ENCODE measurements at regions not wholly inside any gene's neighbourhood (a gene's known extent, or its start where the extent isn't known, plus 50 kb on each side); places are given as distances from the start of the nearest gene placed in this dataset.
"Not testable (repeated sequence)": the region's sequence is repeated elsewhere in the genome, so short reads cannot be mapped to it uniquely, and the experiment has no call there.

DNA sequence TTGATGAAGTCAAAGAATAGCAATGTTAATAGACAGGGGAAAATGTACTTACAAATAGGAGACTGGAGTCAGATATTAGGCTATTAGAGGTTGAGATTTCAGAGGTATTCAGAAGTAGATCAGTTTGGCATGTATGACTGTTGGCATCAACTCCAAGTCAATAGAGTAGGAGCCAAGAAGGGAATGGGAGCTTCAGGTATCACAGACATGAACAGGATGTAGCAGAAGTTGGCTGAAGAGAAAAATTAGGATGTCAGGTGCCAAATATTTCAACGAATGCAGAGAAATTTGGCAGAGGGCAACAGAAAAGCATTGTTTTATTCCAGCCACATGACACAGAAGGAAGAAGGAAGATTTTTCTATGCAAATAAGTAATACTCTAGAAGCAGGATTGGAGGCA is 69.7 kb downstream of the GLYATL1 start:
- no peak for DNase-seq

DNA sequence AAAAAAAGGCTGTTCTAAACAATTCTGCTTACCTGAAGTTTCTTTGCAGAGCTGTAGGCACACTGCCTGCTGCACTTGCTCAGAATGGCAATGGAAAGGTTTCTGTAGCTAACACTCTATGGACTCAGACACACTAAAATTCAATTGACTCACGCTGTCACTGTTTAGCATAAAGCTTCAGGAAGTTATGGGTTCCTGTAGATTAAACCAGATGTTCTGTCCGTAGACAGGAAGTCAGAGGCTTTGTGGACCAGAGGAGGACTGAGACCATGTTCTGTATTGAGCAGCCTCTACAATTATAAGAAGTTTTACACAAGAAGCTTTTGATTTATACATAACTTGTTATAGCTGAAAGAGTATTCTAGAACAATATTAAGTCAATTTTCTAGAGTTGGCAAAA is 70.4 kb downstream of the GLYATL1 start:
- peak; percentile 84 for DNase-seq

- DNase-seq: no peak
These were observed 71.4 kb downstream of the GLYATL1 start for GRCh38 chr11:59010708-59011107.

DNA sequence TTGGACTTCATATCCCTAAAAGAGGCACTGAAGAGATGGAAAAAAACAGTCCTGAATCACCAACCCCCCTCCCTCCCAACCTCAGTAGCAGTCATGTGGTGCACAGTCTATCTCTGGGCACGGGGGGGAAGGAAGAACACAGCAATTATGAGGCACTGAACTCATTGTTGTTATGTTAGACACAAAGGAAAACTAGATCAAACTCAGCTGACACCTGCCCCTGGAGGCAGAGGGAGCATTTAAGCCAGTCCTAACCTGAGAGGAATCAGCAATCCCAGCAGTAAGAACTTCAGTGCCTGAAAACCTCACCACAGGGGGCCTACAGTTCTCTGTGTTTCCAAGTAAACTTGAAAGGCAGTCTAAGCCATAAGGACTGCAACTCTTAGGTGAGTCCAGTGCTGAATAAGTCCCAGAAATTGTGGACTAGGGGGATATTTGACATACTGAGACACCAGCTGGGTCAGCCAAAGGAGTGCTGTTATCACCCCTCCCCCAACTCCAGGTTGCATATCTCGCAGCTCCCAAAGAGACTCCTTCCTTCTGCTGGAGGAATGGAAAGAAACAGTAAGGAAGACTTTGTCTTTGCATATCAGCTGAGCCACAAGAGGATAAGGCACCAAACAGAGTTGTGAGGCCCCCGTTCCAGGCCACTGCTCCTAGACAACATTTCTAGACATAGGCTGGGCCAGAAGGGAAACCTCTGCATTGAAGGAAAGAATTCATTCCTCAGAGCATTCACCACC is 72.5 kb downstream of the GLYATL1 start:
- DNase-seq: no peak

GRCh38 chr11:59012398-59013265 is 73.3 kb downstream of the GLYATL1 start:
- no peak for DNase-seq

DNA sequence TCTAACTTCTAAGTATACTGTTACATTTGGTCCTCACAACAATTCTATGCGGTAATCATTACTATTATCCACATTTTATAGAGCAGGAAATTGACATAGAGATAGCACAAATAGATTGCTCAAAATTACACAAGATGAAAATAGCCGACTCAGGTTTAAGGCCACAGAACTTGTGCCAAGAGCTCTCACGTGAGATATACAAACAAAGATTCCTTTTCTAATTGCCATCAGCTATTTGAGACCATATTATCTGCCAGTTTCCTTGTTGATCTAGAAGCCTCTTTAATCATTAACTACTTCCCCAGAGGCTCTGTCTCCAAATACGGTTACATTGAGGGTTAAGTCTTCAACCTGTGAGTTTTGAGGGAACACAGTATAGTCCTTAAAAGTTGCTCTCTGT is 61.0 kb upstream of the GLYATL1B start:
- no peak for DNase-seq

- peak in 1 of 2 experiments; percentile 12 for DNase-seq
These were observed 58.0 kb upstream of the GLYATL1B start for GRCh38 chr11:59028105-59028504.

GRCh38 chr11:59029366-59029889 is 56.7 kb upstream of the GLYATL1B start:
- no peak for DNase-seq

GRCh38 chr11:59030037-59030436 is 56.1 kb upstream of the GLYATL1B start:
- DNase-seq: no peak

DNA sequence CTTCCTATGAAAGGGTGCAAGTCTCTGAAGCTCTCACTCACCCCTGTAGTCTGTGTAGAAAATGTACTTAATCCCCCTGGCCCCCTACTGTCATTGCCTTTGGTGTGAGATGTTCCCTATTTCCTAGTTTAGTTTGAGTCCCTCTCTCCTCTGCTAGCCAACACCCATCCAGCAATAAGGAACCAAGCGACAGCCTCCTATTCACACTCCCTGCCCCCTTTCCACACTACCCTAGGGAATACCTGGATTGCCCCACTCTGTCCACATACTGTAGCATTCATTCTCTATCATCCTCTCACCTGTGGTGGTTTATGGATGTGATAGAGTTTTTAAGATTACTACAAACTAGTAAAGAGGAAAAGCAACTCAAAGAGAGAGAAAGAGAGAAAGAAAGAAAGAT is 54.4 kb upstream of the GLYATL1B start:
- not testable (repeated sequence) for DNase-seq

All from Kasumi-1 (cell line).